Ovary (tissue), 7 donors: ENCODE measurements at regions not wholly inside any gene's neighbourhood (a gene's known extent, or its start where the extent isn't known, plus 50 kb on each side); places are given as distances from the start of the nearest gene placed in this dataset.

Experiments used
- DNase-seq, 5 donors: peaks; one replicate each; pipeline ENCODE4 v3.0.0-alpha.2; 2019 to 2020
- H3K27ac ChIP-seq, 2 donors: fragments of 200-600 bp; one replicate each; pipeline versions ENCODE4 v1.5.1 to v1.8.0; 2019 to 2022
- H3K27me3 ChIP-seq: fragments of 200-600 bp; one replicate; pipeline ENCODE4 v1.8.0; 2022
- H3K36me3 ChIP-seq: fragments of 200-600 bp; sonication (generic); one replicate; pipeline ENCODE4 v1.5.1; 2019
- H3K4me1 ChIP-seq: one replicate; pipeline ENCODE4 v1.8.1; 2013; ENCODE audit warnings: mild to moderate bottlenecking, moderate library complexity; ENCODE audit not compliant: insufficient read depth
- H3K4me3 ChIP-seq: fragments of 200-600 bp; sonication (generic); one replicate; pipeline ENCODE4 v1.5.1; 2017
- H3K9me3 ChIP-seq, 2 donors: fragments of 200-600 bp in 1 of 2; sonication (generic) in 1 of 2; one replicate each; pipeline versions ENCODE4 v1.5.1 to v1.8.1; 2013 to 2019; ENCODE audit warnings: mild to moderate bottlenecking in 1 of 2, moderate library complexity in 1 of 2
- EP300 ChIP-seq: sonication (generic); formaldehyde crosslinking; IDR thresholded peaks from one replicate; pipeline ENCODE4 v1.6.1; 2017; ENCODE audit warnings: antibody characterized with exemption
- POLR2A ChIP-seq: fragments of 450-650 bp; IDR thresholded peaks from one replicate; pipeline ENCODE4 v1.6.1; 2017; ENCODE audit warnings: antibody characterized with exemption, mild to moderate bottlenecking, moderate library complexity
- WGBS, 3 donors: extraction: QIAGEN DNeasy Blood & Tissue Kit in 1 of 3; methylation state at CpG; one replicate each; pipeline versions ENCODE4 v1.1.5 to v1.1.7; 2013 to 2017; 5-methylcytosine and 5-hydroxymethylcytosine counted together
- intact Hi-C, 4 donors: fragments of 100-400 bp; cut with DNase I; formaldehyde crosslinking; loops; one replicate each; pipeline versions ENCODE4 v1.11.0 to v1.15.1; 2022 to 2023
- TF ChIP-seq, protein P1 (sequence below), 3 donors: fragments of 450-650 bp in 2 of 3; fragments of 200-600 bp in 1 of 3; IDR thresholded peaks; one replicate each; pipeline versions ENCODE4 v1.5.1 to v1.8.0; 2016 to 2022; ENCODE audit warnings: antibody characterized with exemption in 3 of 3, mild to moderate bottlenecking in 1 of 3
- donor health status: DM: no; HTN: no; CAD: no; lungs with moderate emphysema.
- donor health status: DM: no; HTN: no; CAD: no.
- donor health status: Bipolar disorder and iron deficiency.
- donor health status: DM: no; HTN: no; CAD: no.
- donor health status: DM: yes; HTN: yes; CAD: no.

DNA sequence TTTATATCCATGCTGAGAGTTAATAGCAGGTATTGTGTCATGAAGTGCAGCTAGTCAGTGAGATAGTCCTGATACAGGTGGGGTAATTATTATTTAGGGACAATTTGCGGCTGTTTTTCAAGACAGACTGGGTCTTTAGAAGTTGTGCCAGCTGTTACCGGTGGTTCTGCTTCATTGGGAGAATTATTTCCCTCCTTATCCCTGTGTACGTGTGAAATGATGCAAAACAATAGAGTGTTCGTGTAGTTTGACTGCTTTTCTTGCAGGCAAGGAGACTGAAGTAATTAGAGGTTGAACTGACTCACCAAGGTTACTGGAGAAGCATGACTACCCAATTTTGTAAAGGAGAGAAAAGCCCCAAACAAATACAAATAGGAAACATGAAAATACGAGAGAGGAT, 101.7 kb downstream of the ARRDC3 start:
- no peak for DNase-seq
- H3K9me3 ChIP-seq = no peaks in the 10 kb centered on the region
- H3K27me3 ChIP-seq = no peaks in the 10 kb centered on the region
- peak overlapping the region in 1 of 2 donors; percentile 6 for H3K27ac ChIP-seq
- no peaks in the 10 kb centered on the region for H3K36me3 ChIP-seq
- intact Hi-C loops = loop anchor here in 1 of 4 donors (5.0 to 10.0 kb wide), 2 partner anchors 101 to 157 kb away; partner anchors contain the start of gene ARRDC3
- no peak overlapping the region for H3K4me3 ChIP-seq
- no peaks in the 10 kb centered on the region for H3K4me1 ChIP-seq
- 23 to 27% (median 26%) methylated on average over 5 of the region's 5 CpGs for WGBS, 3 donors
- TF ChIP-seq, protein P1, sequence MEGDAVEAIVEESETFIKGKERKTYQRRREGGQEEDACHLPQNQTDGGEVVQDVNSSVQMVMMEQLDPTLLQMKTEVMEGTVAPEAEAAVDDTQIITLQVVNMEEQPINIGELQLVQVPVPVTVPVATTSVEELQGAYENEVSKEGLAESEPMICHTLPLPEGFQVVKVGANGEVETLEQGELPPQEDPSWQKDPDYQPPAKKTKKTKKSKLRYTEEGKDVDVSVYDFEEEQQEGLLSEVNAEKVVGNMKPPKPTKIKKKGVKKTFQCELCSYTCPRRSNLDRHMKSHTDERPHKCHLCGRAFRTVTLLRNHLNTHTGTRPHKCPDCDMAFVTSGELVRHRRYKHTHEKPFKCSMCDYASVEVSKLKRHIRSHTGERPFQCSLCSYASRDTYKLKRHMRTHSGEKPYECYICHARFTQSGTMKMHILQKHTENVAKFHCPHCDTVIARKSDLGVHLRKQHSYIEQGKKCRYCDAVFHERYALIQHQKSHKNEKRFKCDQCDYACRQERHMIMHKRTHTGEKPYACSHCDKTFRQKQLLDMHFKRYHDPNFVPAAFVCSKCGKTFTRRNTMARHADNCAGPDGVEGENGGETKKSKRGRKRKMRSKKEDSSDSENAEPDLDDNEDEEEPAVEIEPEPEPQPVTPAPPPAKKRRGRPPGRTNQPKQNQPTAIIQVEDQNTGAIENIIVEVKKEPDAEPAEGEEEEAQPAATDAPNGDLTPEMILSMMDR (IDR thresholded peaks at IDR 0.05) = no peak
- TF ChIP-seq POLR2A = no peak
- TF ChIP-seq EP300 = no peak

DNA sequence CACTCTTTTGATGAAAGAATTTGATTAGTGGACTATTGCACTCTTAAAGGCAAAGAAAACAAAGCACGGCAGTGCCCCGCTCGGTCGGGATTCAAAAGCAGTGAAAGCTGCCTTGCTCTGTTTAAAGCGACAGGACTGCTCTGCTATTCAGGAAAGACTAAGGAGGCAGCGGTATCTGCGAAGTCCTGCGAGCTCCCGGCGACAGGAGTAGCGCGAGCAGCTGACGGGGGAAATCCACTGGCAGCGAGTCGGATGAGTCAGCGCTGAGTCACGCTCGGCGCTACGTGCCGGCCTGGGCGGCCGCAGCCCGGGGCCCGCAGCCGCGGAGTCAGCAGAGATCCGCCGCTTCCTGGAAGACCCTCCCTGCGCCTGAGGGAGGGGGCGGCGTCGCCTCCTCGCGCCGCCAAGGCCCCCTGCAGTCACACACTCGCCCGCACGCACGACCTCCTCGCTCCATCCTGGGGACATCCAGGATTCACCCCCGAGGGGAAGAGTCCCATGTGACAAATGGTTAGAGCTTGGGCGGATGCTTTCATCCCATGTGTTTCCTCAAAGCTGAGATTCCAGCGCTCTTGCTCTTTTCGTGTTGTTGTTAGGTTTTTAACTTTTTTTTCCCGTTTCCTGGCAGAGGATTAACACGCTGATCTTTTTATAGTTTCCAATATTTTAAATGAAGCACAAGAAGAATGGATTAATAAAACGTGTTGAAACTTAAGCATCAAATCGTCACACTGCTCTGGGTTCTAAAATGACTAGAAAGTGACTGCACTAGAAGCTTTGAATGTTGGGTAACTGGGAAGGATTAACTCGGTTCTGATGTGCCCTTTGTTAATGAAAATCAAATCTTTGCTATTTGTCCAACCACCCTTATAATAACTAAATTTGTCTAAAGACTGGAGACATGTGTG, 102.5 kb downstream of the ARRDC3 start:
- 0 to 1% (median 0%) methylated on average over 50 of the region's 50 CpGs for WGBS, 3 donors
- H3K4me1 ChIP-seq = no peaks in the 10 kb centered on the region
- intact Hi-C loops = loop anchor here in 2 of 4 donors (1.0 to 10.0 kb wide), 3 partner anchors 100 to 156 kb away; partner anchors contain the start of gene ARRDC3 (in 1 of the 2)
- peak overlapping the region; percentile 22 to 77 for H3K27ac ChIP-seq
- peak overlapping the region; percentile 62 for H3K4me3 ChIP-seq
- peak; percentile 93 to 95 (median 94) for DNase-seq
- no peaks in the 10 kb centered on the region for H3K27me3 ChIP-seq
- TF ChIP-seq POLR2A = peak; percentile 48
- TF ChIP-seq EP300 = peak; percentile 37
- TF ChIP-seq, protein P1 (IDR thresholded peaks at IDR 0.05) = no peak
- H3K36me3 ChIP-seq = no peaks in the 10 kb centered on the region
- H3K9me3 ChIP-seq = no peaks in the 10 kb centered on the region

DNA sequence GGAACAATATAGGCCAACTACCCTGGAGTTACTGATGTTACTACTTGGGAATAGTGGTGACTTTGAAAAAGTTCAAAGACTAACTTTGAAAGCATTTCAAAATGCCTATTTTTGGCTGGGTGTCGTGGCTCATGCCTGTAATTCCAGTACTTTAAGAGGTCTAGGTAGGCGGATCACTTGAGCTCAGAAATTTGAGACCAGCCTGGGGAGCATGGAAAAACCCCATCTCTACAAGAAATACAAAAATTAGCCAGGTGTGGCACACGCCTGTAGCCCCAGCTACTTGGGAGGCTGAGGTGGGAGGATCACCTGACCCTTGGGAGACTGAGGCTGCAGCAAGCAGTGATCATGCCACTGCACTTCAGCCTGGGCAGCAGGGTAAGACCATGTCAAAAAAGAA, 105.3 kb downstream of the ARRDC3 start:
- H3K36me3 ChIP-seq = no peaks in the 10 kb centered on the region
- no peak overlapping the region for H3K27ac ChIP-seq
- TF ChIP-seq, protein P1 (IDR thresholded peaks at IDR 0.05) = no peak
- TF ChIP-seq POLR2A (no peak), EP300 (no peak)
- intact Hi-C loops = no loop called here
- DNase-seq = no peak
- 69 to 81% (median 71%) methylated on average over 3 of the region's 3 CpGs for WGBS, 3 donors
- H3K4me3 ChIP-seq = no peak overlapping the region
- no peaks in the 10 kb centered on the region for H3K4me1 ChIP-seq
- H3K9me3 ChIP-seq = no peaks in the 10 kb centered on the region
- no peaks in the 10 kb centered on the region for H3K27me3 ChIP-seq

DNA sequence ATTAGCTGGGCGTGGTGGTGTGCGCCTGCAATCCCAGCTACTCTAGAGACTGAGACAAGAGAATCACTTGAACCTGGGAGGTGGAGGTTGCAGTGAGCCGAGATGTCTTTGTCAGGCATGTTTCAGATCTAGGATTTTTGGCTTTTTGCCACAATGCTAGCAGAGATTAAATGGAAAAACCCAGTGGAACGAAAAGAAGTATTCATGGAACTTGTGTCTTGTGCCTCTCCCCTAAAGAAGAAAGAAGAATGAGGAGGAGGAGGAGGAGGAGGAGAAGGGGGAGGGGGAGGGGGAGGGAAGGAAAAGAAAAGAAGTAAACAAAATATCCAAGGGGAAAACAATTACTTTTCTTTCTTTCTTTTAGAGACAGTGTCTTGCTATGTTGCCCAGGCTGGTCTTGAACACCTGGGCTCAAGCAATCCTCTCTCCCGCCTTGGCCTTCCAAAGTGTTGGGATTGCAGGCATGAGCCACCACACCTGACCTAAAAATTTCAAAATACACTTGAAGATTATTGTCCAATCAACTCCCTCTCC, 106.0 kb downstream of the ARRDC3 start:
- 43 to 66% (median 56%) methylated on average over 5 of the region's 5 CpGs for WGBS, 3 donors
- TF ChIP-seq, protein P1 (IDR thresholded peaks at IDR 0.05) = no peak
- TF ChIP-seq POLR2A (no peak), EP300 (no peak)
- Histone ChIP-seq H3K4me1 (no peaks in the 10 kb centered on the region), H3K4me3 (no peak overlapping the region), H3K9me3 (no peaks in the 10 kb centered on the region), H3K27ac (no peak overlapping the region), H3K27me3 (no peaks in the 10 kb centered on the region), H3K36me3 (no peaks in the 10 kb centered on the region)
- no peak for DNase-seq
- intact Hi-C loops = no loop called here
